CD4-positive, alpha-beta T cell (primary cell): ENCODE measurements at regions not wholly inside any gene's neighbourhood (a gene's known extent, or its start where the extent isn't known, plus 50 kb on each side); places are given as distances from the start of the nearest gene placed in this dataset.

Experiments used
- ATAC-seq: fragments of 200-7000 bp; cut with Tn5 transposase; one replicate; pipeline ENCODE4 v1.10.0; 2022; ENCODE audit warnings: mild to moderate bottlenecking; ENCODE audit not compliant: poor library complexity
- CTCF ChIA-PET: fragments of 350-600 bp; sonication (Branson Sonifier 250); formaldehyde crosslinking; loops from one replicate; lab custom pipeline; 2021; ENCODE audit warnings: antibody characterized with exemption, inconsistent platforms; lab: Charles Lee
- POLR2A ChIA-PET: fragments of 350-600 bp; sonication (Branson Sonifier 250); formaldehyde crosslinking; loops from one replicate; lab custom pipeline; 2021; ENCODE audit warnings: antibody characterized with exemption, inconsistent platforms; lab: Charles Lee
- DNase-seq, 14 experiments: peaks; one replicate each; pipeline ENCODE4 v3.0.0-alpha.2; 2013 to 2020; ENCODE audit warnings: mixed read lengths in 2 of 14
- H3K27ac ChIP-seq, 2 donors: one replicate each; pipeline versions ENCODE4 v1.5.1 to v1.7.0; 2013; ENCODE audit warnings: low read length in 2 of 2, low read depth in 1 of 2, mild to moderate bottlenecking in 1 of 2
- H3K27me3 ChIP-seq, 2 experiments: 1 replicate in 1 of 2; 2 replicates in 1 of 2; pipeline versions ENCODE4 v1.6.1 to v1.7.0; 2013; ENCODE audit warnings: low read length in 2 of 2, control low read depth in 1 of 2, mild to moderate bottlenecking in 1 of 2, moderate library complexity in 1 of 2; ENCODE audit not compliant: insufficient read depth in 2 of 2, control insufficient read depth in 1 of 2
- H3K36me3 ChIP-seq: one replicate; pipeline ENCODE4 v1.6.1; 2013; ENCODE audit warnings: low read length, control low read depth; ENCODE audit not compliant: insufficient read depth
- H3K4me1 ChIP-seq: one replicate; pipeline ENCODE4 v1.6.1; 2013; ENCODE audit warnings: low read length, control low read depth; ENCODE audit not compliant: insufficient read depth
- H3K4me3 ChIP-seq: one replicate; pipeline ENCODE4 v1.5.1; 2013; ENCODE audit warnings: mild to moderate bottlenecking, low read length, moderate library complexity
- H3K9me3 ChIP-seq, 2 experiments: 1 replicate in 1 of 2; 2 replicates in 1 of 2; pipeline versions ENCODE4 v1.6.1 to v1.7.0; 2013; ENCODE audit warnings: low read length in 2 of 2, mild to moderate bottlenecking in 2 of 2, control low read depth in 1 of 2, moderate library complexity in 1 of 2; ENCODE audit not compliant: control insufficient read depth in 1 of 2, insufficient read depth in 1 of 2
- H3K27ac Mint-ChIP-seq: one replicate; pipeline ENCODE4 v1.8.0; 2020; ENCODE audit warnings: mixed read lengths
- H3K27me3 Mint-ChIP-seq: one replicate; pipeline ENCODE4 v1.8.0; 2021; ENCODE audit warnings: mixed read lengths
- H3K36me3 Mint-ChIP-seq: one replicate; pipeline ENCODE4 v1.8.0; 2021; ENCODE audit warnings: low read depth, mixed read lengths
- H3K4me1 Mint-ChIP-seq: one replicate; pipeline ENCODE4 v1.8.0; 2021; ENCODE audit warnings: low read depth, mixed read lengths
- H3K4me3 Mint-ChIP-seq: one replicate; pipeline ENCODE4 v1.8.0; 2020; ENCODE audit warnings: mild to moderate bottlenecking, mixed read lengths
- H3K9me3 Mint-ChIP-seq: one replicate; pipeline ENCODE4 v1.8.0; 2020; ENCODE audit warnings: mixed read lengths
- CTCF ChIP-seq: fragments of 200-600 bp; IDR thresholded peaks from one replicate; pipeline ENCODE4 v1.8.0; 2022; ENCODE audit warnings: antibody characterized with exemption, mild to moderate bottlenecking
- intact Hi-C, 2 experiments: fragments of 100-400 bp; cut with DNase I in 1 of 2; cut with micrococcal nuclease in 1 of 2; formaldehyde crosslinking; loops; one replicate each; pipeline versions ENCODE4 v1.15.1 to v1.9.0; 2023 to 2025; cut with DNase I, micrococcal nuclease

GRCh38 chr15:69668963-69669362, 216.3 kb downstream of the RPLP1 start:
- Histone ChIP-seq H3K4me1 (peaks cover 51% of the 10 kb centered on the region), H3K36me3 (no peaks in the 10 kb centered on the region), H3K9me3 (no peaks in the 10 kb centered on the region), H3K4me3 (no peak overlapping the region), H3K27me3 (no peaks in the 10 kb centered on the region), H3K27ac (no peak overlapping the region)
- DNase-seq (peak in 5 of 14 experiments; percentile 11 to 81 (median 49)), ATAC-seq (peak; percentile 58)
- H3K4me1 Mint-ChIP-seq: peaks cover 27% of the 10 kb centered on the region
- no peaks in the 10 kb centered on the region for H3K36me3 Mint-ChIP-seq
- POLR2A ChIA-PET: interaction anchor here (1.0 kb wide), 1 partner anchor 45 kb away, joined by 4 read pairs; no protein-coding TSS in a partner anchor
- no peaks in the 10 kb centered on the region for H3K9me3 Mint-ChIP-seq
- H3K27me3 Mint-ChIP-seq: no peaks in the 10 kb centered on the region
- CTCF ChIA-PET: no interaction called here
- H3K27ac Mint-ChIP-seq: peak overlapping the region; percentile 36
- intact Hi-C loops: no loop called here
- H3K4me3 Mint-ChIP-seq: no peak overlapping the region
- TF ChIP-seq CTCF: no peak

GRCh38 chr15:69669446-69669845, 216.8 kb downstream of the RPLP1 start:
- intact Hi-C loops: no loop called here
- Mint-ChIP-seq H3K4me1 (peaks cover 27% of the 10 kb centered on the region), H3K36me3 (no peaks in the 10 kb centered on the region), H3K27ac (peak overlapping the region; percentile 36), H3K27me3 (no peaks in the 10 kb centered on the region), H3K4me3 (no peak overlapping the region), H3K9me3 (no peaks in the 10 kb centered on the region)
- ChIA-PET CTCF (no interaction called here), POLR2A (interaction anchor here (1.0 kb wide), 1 partner anchor 45 kb away, joined by 4 read pairs; no protein-coding TSS in a partner anchor)
- DNase-seq (peak in 2 of 14 experiments; percentile 20 to 25), ATAC-seq (no peak)
- no peaks in the 10 kb centered on the region for H3K9me3 ChIP-seq
- H3K36me3 ChIP-seq: no peaks in the 10 kb centered on the region
- H3K4me1 ChIP-seq: peaks cover 51% of the 10 kb centered on the region
- no peak for TF ChIP-seq CTCF
- H3K4me3 ChIP-seq: no peak overlapping the region
- no peak overlapping the region for H3K27ac ChIP-seq
- no peaks in the 10 kb centered on the region for H3K27me3 ChIP-seq

GRCh38 chr15:69673291-69673881, 220.8 kb downstream of the RPLP1 start:
- Mint-ChIP-seq H3K27ac (no peak overlapping the region), H3K27me3 (no peaks in the 10 kb centered on the region), H3K9me3 (no peaks in the 10 kb centered on the region), H3K36me3 (no peaks in the 10 kb centered on the region), H3K4me3 (no peak overlapping the region), H3K4me1 (peaks cover 15% of the 10 kb centered on the region)
- Histone ChIP-seq H3K9me3 (no peaks in the 10 kb centered on the region), H3K36me3 (no peaks in the 10 kb centered on the region), H3K27ac (no peak overlapping the region), H3K4me3 (no peak overlapping the region), H3K4me1 (peaks cover 27% of the 10 kb centered on the region), H3K27me3 (no peaks in the 10 kb centered on the region)
- CTCF ChIA-PET: no interaction called here
- no peak for DNase-seq
- ATAC-seq: no peak
- POLR2A ChIA-PET: no interaction called here
- intact Hi-C loops: no loop called here
- no peak for TF ChIP-seq CTCF
